ENCODE measurements at regions not wholly inside any gene's neighbourhood (a gene's known extent, or its start where the extent isn't known, plus 50 kb on each side); places are given as distances from the start of the nearest gene placed in this dataset.

DNA sequence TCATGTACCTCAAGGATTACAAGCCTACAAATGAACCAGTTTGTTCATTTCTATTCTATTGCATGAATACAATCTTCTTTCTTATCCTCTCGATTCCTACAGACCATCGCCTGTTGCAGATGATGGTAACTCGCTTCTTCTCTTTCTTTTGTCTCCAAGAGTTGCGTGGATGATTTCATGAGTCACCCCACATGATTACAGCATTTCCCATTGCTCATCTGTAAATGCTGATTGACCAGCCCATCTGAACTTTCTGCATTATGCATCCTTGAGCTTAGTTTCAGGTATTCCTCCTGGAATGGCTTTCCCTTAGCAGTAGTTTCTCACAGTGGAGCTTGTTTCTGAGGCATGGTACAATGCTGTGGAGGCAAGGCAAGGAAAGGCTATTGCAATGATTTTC, 109.6 kb upstream of the TOPAZ1 start:
- TF ChIP-seq, protein P1, sequence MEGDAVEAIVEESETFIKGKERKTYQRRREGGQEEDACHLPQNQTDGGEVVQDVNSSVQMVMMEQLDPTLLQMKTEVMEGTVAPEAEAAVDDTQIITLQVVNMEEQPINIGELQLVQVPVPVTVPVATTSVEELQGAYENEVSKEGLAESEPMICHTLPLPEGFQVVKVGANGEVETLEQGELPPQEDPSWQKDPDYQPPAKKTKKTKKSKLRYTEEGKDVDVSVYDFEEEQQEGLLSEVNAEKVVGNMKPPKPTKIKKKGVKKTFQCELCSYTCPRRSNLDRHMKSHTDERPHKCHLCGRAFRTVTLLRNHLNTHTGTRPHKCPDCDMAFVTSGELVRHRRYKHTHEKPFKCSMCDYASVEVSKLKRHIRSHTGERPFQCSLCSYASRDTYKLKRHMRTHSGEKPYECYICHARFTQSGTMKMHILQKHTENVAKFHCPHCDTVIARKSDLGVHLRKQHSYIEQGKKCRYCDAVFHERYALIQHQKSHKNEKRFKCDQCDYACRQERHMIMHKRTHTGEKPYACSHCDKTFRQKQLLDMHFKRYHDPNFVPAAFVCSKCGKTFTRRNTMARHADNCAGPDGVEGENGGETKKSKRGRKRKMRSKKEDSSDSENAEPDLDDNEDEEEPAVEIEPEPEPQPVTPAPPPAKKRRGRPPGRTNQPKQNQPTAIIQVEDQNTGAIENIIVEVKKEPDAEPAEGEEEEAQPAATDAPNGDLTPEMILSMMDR (IDR thresholded peaks at IDR 0.05 in 4 of 5, conservative IDR thresholded peaks at IDR 0.05 in 1 of 5) = no peak
- TF ChIP-seq POLR2A (IDR thresholded peaks at IDR 0.05) = no peak

Data from gastrocnemius medialis (tissue), 4 donors.